Osteocyte (in vitro differentiated cells): ENCODE measurements at regions not wholly inside any gene's neighbourhood (a gene's known extent, or its start where the extent isn't known, plus 50 kb on each side); places are given as distances from the start of the nearest gene placed in this dataset.
"Not testable (repeated sequence)": the region's sequence is repeated elsewhere in the genome, so short reads cannot be mapped to it uniquely, and the experiment has no call there.

ENCODE experiments used
- DNase-seq: peaks from one replicate; pipeline ENCODE4 v3.0.0; 2021; ENCODE audit warnings: mixed read lengths; ENCODE audit not compliant: unreplicated experiment; ENCODE audit errors: extremely low spot score
- H3K27ac Mint-ChIP-seq: one replicate; pipeline ENCODE4 v1.8.0; 2021; ENCODE audit warnings: mild to moderate bottlenecking, mixed read lengths; ENCODE audit not compliant: unreplicated experiment
- H3K27me3 Mint-ChIP-seq: one replicate; pipeline ENCODE4 v1.8.0; 2021; ENCODE audit warnings: mixed read lengths; ENCODE audit not compliant: unreplicated experiment
- H3K36me3 Mint-ChIP-seq: one replicate; pipeline ENCODE4 v1.8.0; 2021; ENCODE audit warnings: mixed read lengths; ENCODE audit not compliant: unreplicated experiment
- H3K4me1 Mint-ChIP-seq: one replicate; pipeline ENCODE4 v1.8.0; 2021; ENCODE audit warnings: mixed read lengths; ENCODE audit not compliant: unreplicated experiment
- H3K4me3 Mint-ChIP-seq: one replicate; pipeline ENCODE4 v1.8.0; 2021; ENCODE audit warnings: mild to moderate bottlenecking, moderate library complexity, mixed read lengths; ENCODE audit not compliant: unreplicated experiment
- H3K9me3 Mint-ChIP-seq: one replicate; pipeline ENCODE4 v1.8.0; 2021; ENCODE audit warnings: mixed read lengths; ENCODE audit not compliant: unreplicated experiment
- CTCF ChIP-seq: fragments of 200-600 bp; sonication (generic); IDR thresholded peaks from 2 replicates; pipeline ENCODE4 v1.5.0; 2021; ENCODE audit warnings: antibody characterized with exemption, mild to moderate bottlenecking, moderate library complexity

GRCh38 chr13:93039131-93039530 is 187.5 kb upstream of the GPC6 start:
- H3K27ac Mint-ChIP-seq = no peak overlapping the region
- H3K4me1 Mint-ChIP-seq = no peaks in the 10 kb centered on the region
- H3K9me3 Mint-ChIP-seq = no peaks in the 10 kb centered on the region
- no peaks in the 10 kb centered on the region for H3K36me3 Mint-ChIP-seq
- H3K4me3 Mint-ChIP-seq = no peak overlapping the region
- peaks cover 20% of the 10 kb centered on the region for H3K27me3 Mint-ChIP-seq
- DNase-seq = no peak
- no peak for TF ChIP-seq CTCF

- H3K4me3 Mint-ChIP-seq, DNase-seq, H3K27ac Mint-ChIP-seq, H3K36me3 Mint-ChIP-seq, H3K4me1 Mint-ChIP-seq, H3K9me3 Mint-ChIP-seq: not testable (repeated sequence)
- peaks cover 12% of the 10 kb centered on the region for H3K27me3 Mint-ChIP-seq
Observed at GRCh38 chr13:93041566-93041965, 185.0 kb upstream of the GPC6 start.

GRCh38 chr13:93045836-93046235 is 180.8 kb upstream of the GPC6 start:
- no peak overlapping the region for H3K27ac Mint-ChIP-seq
- peaks cover 11% of the 10 kb centered on the region for H3K27me3 Mint-ChIP-seq
- no peaks in the 10 kb centered on the region for H3K36me3 Mint-ChIP-seq
- no peak for DNase-seq
- no peak for TF ChIP-seq CTCF
- H3K4me1 Mint-ChIP-seq = no peaks in the 10 kb centered on the region
- H3K9me3 Mint-ChIP-seq = peaks cover 12% of the 10 kb centered on the region
- no peak overlapping the region for H3K4me3 Mint-ChIP-seq

GRCh38 chr13:93055233-93055632 is 171.4 kb upstream of the GPC6 start:
- H3K9me3 Mint-ChIP-seq = peaks cover 6% of the 10 kb centered on the region

GRCh38 chr13:93058301-93058700 is 168.3 kb upstream of the GPC6 start:
- no peak for DNase-seq
- H3K27me3 Mint-ChIP-seq = peaks cover 31% of the 10 kb centered on the region

More at GRCh38 chr13:93055233-93055632, 171.4 kb upstream of the GPC6 start:
- H3K36me3 Mint-ChIP-seq = no peaks in the 10 kb centered on the region
- H3K27me3 Mint-ChIP-seq = peaks cover 18% of the 10 kb centered on the region
- no peak overlapping the region for H3K4me3 Mint-ChIP-seq
- DNase-seq = no peak
- TF ChIP-seq CTCF = no peak
- H3K27ac Mint-ChIP-seq = no peak overlapping the region
- H3K4me1 Mint-ChIP-seq = peaks cover 7% of the 10 kb centered on the region

More at GRCh38 chr13:93058301-93058700, 168.3 kb upstream of the GPC6 start:
- Mint-ChIP-seq H3K9me3 (no peaks in the 10 kb centered on the region), H3K27ac (no peak overlapping the region), H3K4me1 (peaks cover 7% of the 10 kb centered on the region), H3K4me3 (no peak overlapping the region), H3K36me3 (no peaks in the 10 kb centered on the region)
- no peak for TF ChIP-seq CTCF
